ENCODE measurements at regions not wholly inside any gene's neighbourhood (a gene's known extent, or its start where the extent isn't known, plus 50 kb on each side); places are given as distances from the start of the nearest gene placed in this dataset.
"Not testable (repeated sequence)": the region's sequence is repeated elsewhere in the genome, so short reads cannot be mapped to it uniquely, and the experiment has no call there.

DNA sequence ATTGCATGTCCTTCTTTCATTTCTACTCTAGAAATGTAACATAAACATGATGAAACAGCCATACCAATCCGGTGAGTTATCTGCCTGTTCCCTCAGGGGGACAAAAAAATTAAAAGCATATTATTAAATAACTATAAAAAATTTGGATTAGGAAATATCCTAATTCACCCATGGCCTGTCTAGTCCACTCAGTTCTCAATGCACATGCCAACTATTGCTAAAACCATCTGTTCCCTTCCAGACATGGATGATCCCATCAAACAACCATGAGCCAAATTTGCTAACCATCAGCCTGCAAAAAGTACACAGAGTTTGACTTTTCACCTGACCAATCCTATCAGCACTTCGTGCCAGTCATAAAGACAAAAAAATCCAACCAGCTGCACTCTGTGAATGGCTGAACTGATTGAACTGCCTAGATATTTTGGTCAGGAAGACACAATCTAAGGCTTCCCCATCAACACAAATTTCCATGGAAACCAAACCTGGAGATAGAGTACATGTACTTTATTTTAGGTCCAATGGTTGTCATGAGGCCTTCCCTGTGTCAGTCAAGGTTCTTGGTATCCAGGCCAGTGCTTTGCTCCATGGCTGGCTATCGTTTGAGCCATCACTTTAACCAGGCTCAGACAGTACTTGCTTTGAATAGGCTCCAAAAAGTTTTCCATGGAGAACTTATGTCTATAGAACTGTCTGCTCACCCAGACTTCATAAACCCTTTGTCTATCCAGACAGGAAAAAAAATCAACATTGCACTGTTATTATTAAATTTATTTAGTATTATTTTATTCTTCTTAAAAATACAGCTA, 570.8 kb downstream of the LTN1 start:
- H3K4me3 Mint-ChIP-seq = no peak overlapping the region
- CTCF ChIA-PET = interaction anchor here (1.2 kb wide), 1 partner anchor 12 kb away, joined by 3 read pairs; no protein-coding TSS in a partner anchor
- intact Hi-C loops (cut with micrococcal nuclease) = no loop called here
- H3K27ac Mint-ChIP-seq = no peak overlapping the region
- no peaks in the 10 kb centered on the region for H3K4me1 Mint-ChIP-seq (ENCODE audit: low read depth)
- no peaks in the 10 kb centered on the region for H3K9me3 Mint-ChIP-seq
- H3K36me3 Mint-ChIP-seq (ENCODE audit: low read depth) = no peaks in the 10 kb centered on the region
- no peaks in the 10 kb centered on the region for H3K27me3 Mint-ChIP-seq (ENCODE audit: low read depth)
- DNase-seq = no peak

DNA sequence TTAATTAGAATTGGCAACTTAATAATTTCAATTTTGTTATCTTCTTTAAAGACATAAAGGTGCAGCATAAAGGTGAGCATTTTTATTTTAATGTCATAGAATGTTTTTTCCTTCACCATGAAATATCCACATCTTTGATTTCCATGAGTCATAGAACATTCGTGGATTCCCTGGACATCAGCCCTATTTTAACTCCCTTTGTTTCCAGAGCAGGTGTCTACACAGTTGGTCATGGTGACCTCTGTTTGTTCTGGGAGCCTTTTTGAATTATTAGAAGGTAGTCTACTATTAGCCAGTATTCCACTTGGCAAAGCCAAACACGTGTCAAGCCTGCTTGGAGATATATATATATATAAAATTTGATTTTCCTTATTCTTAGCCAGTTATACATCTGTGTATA, 572.9 kb downstream of the LTN1 start:
- no peaks in the 10 kb centered on the region for H3K36me3 Mint-ChIP-seq (ENCODE audit: low read depth)
- H3K4me1 Mint-ChIP-seq (ENCODE audit: low read depth) = no peaks in the 10 kb centered on the region
- intact Hi-C loops (cut with micrococcal nuclease) = no loop called here
- CTCF ChIA-PET = no interaction called here
- no peak overlapping the region for H3K27ac Mint-ChIP-seq
- H3K27me3 Mint-ChIP-seq (ENCODE audit: low read depth) = no peaks in the 10 kb centered on the region
- H3K4me3 Mint-ChIP-seq = no peak overlapping the region
- no peak for DNase-seq
- H3K9me3 Mint-ChIP-seq = no peaks in the 10 kb centered on the region

DNA sequence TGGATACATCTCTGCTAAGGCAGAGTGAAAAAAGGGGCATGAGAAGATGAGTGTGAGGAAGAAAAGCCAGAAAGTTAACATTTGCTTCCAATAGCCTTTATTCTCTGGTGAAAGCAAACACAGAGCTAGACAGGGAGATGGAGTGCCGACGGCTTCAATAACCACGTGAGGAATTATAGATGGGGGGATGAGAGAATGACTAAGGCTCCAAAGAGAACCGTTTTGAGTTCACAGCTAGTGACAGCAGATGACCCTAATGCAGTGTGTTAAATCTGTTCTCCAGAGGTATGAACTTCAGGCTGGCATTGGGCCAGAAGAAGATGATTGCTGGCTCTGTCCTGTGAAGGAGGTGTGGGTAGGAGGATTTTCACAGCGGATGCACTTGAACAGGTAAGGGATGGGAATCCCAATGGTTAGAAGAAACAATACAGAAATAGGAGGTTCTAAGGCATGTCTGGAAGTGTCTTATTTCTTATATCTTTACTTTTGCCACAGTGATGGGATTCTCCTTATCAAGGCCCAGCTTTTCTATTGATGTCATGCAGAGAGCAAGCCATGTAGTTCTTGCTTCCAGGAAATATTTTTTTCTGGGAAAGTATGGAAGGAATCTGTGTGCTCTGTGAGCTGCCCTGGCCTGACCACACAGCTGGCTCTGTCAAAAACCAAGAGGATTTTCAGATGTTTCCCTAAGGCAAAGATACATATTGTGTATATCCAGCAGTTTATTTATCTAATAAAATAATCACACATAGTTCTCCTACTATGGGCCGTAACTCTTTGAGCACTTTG, 573.8 kb downstream of the LTN1 start:
- no peaks in the 10 kb centered on the region for H3K4me1 Mint-ChIP-seq (ENCODE audit: low read depth)
- H3K27ac Mint-ChIP-seq = no peak overlapping the region
- CTCF ChIA-PET = interaction anchor here (1.1 kb wide), 1 partner anchor 326 kb away, joined by 3 read pairs; no protein-coding TSS in a partner anchor
- DNase-seq = no peak
- intact Hi-C loops (cut with micrococcal nuclease) = no loop called here
- no peaks in the 10 kb centered on the region for H3K36me3 Mint-ChIP-seq (ENCODE audit: low read depth)
- no peak overlapping the region for H3K4me3 Mint-ChIP-seq
- no peaks in the 10 kb centered on the region for H3K27me3 Mint-ChIP-seq (ENCODE audit: low read depth)
- no peaks in the 10 kb centered on the region for H3K9me3 Mint-ChIP-seq

DNA sequence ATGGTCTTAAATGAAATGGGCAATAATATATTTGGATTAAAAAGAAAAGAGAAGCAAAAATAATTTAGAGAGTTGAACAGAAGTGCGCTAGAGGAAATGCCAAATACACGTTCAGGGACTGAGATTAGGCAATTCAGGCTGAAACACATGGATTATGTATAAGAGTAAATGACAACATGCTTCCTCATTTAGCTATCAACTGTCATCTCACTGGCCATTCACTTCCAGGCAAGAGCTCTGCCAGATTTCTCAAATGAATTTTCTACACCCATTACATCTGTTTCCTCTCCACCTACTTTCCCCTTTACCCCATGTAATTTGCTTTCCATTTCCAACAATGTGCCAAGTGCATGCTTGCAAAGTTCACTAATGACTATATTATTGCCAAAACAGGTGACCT, 582.4 kb downstream of the LTN1 start:
- H3K36me3 Mint-ChIP-seq (ENCODE audit: low read depth) = no peaks in the 10 kb centered on the region
- intact Hi-C loops (cut with micrococcal nuclease) = no loop called here
- no peak for DNase-seq
- CTCF ChIA-PET = no interaction called here
- H3K9me3 Mint-ChIP-seq = no peaks in the 10 kb centered on the region
- no peak overlapping the region for H3K4me3 Mint-ChIP-seq
- H3K27me3 Mint-ChIP-seq (ENCODE audit: low read depth) = no peaks in the 10 kb centered on the region
- H3K27ac Mint-ChIP-seq = no peak overlapping the region
- no peaks in the 10 kb centered on the region for H3K4me1 Mint-ChIP-seq (ENCODE audit: low read depth)

DNA sequence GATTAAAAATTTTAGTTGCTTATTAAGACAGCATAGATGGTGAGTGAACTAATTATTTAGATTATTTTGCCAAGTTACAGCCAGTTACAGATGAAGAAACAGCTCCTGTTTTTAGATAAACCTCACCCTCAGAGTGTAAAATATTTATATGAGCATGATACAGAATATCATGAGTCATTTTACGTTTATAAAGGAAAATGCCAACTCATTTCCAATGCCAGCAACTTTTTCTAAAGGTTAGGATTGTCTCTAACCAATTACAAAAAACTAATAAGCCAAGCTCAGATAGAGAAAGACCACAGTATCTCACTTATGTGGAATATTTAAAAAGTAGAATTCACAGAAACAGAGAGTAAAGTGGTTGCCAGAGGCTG, 590.1 kb downstream of the LTN1 start:
- CTCF ChIA-PET = no interaction called here
- Mint-ChIP-seq H3K27ac (no peak overlapping the region), H3K27me3 (ENCODE audit: low read depth) (peaks cover 6% of the 10 kb centered on the region), H3K36me3 (ENCODE audit: low read depth) (no peaks in the 10 kb centered on the region), H3K4me3 (no peak overlapping the region), H3K9me3 (no peaks in the 10 kb centered on the region), H3K4me1 (ENCODE audit: low read depth) (no peaks in the 10 kb centered on the region)
- intact Hi-C loops (cut with micrococcal nuclease) = no loop called here
- DNase-seq = no peak

DNA sequence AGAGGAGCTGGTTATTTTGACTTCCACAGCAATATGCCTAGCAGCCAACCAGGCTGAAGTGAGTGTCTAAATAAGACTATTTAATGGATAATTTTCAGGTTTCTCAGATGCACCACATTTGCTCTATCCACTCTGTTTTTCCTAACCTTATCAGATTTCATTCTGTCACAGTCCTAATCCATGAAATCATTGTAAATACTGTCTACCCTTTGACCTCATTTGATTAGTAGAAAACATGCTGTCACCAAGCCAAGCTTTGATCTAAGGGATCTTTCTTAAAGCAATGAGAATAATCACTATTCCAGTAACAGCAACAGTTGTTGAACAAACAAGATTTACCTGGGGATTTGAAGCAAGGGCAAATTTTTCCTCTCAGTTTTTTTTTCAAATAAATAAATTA, 595.6 kb downstream of the LTN1 start:
- DNase-seq = no peak
- Mint-ChIP-seq H3K4me1 (ENCODE audit: low read depth) (no peaks in the 10 kb centered on the region), H3K27ac (no peak overlapping the region), H3K4me3 (no peak overlapping the region), H3K36me3 (ENCODE audit: low read depth) (no peaks in the 10 kb centered on the region), H3K27me3 (ENCODE audit: low read depth) (peaks cover 6% of the 10 kb centered on the region), H3K9me3 (peaks cover 6% of the 10 kb centered on the region)
- intact Hi-C loops (cut with micrococcal nuclease) = no loop called here
- CTCF ChIA-PET = no interaction called here

DNA sequence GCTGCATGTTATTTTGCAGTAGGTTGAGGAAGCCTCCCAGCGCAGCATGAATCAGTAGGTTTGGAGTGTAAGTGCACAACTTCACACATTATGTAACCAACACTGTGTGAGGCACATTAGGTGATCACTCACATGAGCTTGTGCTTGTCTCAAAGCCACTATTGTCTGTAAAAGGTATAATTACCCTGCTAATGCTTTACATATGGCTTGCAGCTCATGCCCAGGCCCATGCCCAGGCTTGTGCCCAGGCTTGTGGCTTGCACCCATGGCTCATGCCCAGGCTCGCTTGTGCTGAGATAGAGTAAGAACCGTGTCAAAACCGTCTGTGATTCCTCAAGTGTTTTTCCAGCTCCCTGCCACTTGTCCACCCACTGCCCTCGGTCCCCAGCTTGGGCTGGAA, 596.3 kb downstream of the LTN1 start:
- no peak overlapping the region for H3K4me3 Mint-ChIP-seq
- H3K27me3 Mint-ChIP-seq (ENCODE audit: low read depth) = peaks cover 4% of the 10 kb centered on the region
- H3K27ac Mint-ChIP-seq = no peak overlapping the region
- CTCF ChIA-PET = no interaction called here
- no peak for DNase-seq
- H3K9me3 Mint-ChIP-seq = peaks cover 6% of the 10 kb centered on the region
- no peaks in the 10 kb centered on the region for H3K36me3 Mint-ChIP-seq (ENCODE audit: low read depth)
- H3K4me1 Mint-ChIP-seq (ENCODE audit: low read depth) = no peaks in the 10 kb centered on the region
- intact Hi-C loops (cut with micrococcal nuclease) = no loop called here

DNA sequence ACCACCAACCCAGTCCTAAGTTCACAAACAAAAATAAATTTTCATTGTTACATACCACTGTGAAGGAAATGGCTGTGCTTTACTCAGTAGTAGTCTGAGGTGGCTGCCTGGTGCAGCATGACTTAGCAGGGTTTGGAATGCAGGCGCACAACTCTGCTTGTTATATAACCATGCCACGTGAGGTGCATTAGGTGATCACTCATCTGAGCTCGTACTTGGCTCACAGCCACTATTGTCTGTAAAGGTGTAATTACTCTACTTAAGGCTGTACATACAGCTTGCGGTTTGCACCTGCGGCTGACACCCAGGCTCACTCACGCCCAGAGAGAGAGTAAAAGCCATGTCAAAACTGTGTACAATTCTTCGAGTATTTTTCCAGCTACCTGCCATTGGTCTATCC, 599.4 kb downstream of the LTN1 start:
- no peak for DNase-seq
- Mint-ChIP-seq H3K4me3 (no peak overlapping the region), H3K9me3 (peaks cover 6% of the 10 kb centered on the region), H3K36me3 (ENCODE audit: low read depth) (no peaks in the 10 kb centered on the region), H3K4me1 (ENCODE audit: low read depth) (no peaks in the 10 kb centered on the region), H3K27ac (no peak overlapping the region), H3K27me3 (ENCODE audit: low read depth) (peaks cover 6% of the 10 kb centered on the region)
- intact Hi-C loops (cut with micrococcal nuclease) = no loop called here
- CTCF ChIA-PET = no interaction called here

DNA sequence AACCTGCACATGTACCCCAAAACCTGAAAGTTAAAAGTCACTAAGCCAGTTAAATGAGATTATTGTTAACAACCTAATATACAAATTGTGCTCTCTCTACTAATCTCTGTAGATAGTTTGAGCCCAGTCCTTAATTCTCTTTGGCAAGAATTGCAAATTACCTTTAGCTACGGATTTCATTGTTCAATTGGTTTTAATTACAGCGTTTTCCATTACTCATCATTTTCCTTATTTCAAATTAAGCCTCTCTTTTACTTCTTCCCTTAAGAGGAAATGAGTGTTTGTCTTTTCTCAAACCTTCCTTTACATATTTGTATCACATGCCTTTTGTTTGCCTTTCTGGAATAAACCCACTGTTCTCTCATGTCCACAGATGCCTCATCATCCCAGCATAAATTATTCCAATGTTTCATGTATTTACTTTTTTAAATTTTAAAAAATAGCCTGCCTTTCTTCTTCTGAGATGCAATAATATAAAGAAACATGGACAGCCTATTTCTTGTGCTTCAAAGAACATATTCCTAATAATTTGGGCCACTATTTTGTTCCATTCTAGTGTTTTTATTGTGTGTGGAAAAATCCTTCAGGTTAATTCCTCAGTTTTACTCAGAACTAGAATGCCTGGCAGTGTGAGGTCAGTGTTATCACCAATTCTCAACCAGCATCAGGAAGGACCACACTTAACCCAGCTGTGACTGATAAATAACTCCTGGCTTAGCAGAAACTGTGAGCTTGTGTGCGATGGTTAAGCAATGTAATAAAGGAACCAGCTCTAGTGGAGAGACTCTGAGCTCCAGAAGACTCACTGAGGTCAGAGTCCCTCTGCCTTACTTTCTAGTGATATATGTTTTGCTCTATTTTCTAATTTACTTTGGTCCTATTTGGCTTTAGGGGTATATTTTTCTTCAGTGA, 600.5 kb downstream of the LTN1 start:
- H3K27me3 Mint-ChIP-seq (ENCODE audit: low read depth) = peaks cover 3% of the 10 kb centered on the region
- H3K4me1 Mint-ChIP-seq (ENCODE audit: low read depth) = no peaks in the 10 kb centered on the region
- DNase-seq = no peak
- intact Hi-C loops (cut with micrococcal nuclease) = no loop called here
- no peaks in the 10 kb centered on the region for H3K36me3 Mint-ChIP-seq (ENCODE audit: low read depth)
- H3K4me3 Mint-ChIP-seq = no peak overlapping the region
- no peak overlapping the region for H3K27ac Mint-ChIP-seq
- CTCF ChIA-PET = no interaction called here
- H3K9me3 Mint-ChIP-seq = peaks cover 6% of the 10 kb centered on the region

DNA sequence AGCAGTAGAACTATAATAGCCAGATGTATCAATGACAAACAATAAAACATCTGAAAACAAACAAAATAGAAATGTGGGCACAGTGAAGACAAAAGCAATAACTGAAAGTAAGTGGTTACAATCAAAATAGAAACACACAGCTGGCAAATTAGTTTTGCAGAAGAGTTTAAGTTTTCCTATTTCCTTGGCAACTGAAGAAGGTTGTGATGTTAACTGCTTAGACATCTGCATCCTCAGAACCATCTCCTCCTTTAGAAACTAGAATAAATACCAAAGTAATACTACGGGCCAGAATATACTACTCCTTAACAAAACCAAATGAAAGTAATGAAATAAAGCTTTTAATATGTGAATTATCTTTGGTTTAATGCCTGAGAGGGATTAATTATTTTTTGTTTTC, 605.5 kb downstream of the LTN1 start:
- Mint-ChIP-seq H3K27me3 (ENCODE audit: low read depth) (peaks cover 5% of the 10 kb centered on the region), H3K9me3 (no peaks in the 10 kb centered on the region), H3K4me3 (no peak overlapping the region), H3K4me1 (ENCODE audit: low read depth) (no peaks in the 10 kb centered on the region), H3K36me3 (ENCODE audit: low read depth) (no peaks in the 10 kb centered on the region), H3K27ac (no peak overlapping the region)
- intact Hi-C loops (cut with micrococcal nuclease) = no loop called here
- CTCF ChIA-PET = no interaction called here
- no peak for DNase-seq

DNA sequence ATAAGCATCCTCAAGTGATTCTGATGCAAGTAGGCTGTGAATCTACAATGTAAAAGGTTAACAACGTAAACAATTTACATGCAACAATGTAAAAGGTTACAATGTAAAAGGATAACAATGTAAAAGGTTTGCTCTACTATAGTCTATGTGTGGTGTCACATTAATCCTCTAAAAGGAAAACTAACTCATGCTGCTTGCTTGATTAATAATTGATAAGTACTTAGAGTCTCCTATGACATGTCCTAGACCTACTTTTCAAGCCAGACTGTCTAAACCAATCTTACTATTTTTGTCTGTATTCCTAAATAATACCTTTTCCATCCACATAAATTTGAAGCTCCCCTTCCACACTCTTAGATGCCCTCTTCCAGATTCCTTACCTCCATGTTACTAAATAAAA, 606.8 kb downstream of the LTN1 start:
- Mint-ChIP-seq H3K4me3 (no peak overlapping the region), H3K9me3 (no peaks in the 10 kb centered on the region), H3K27ac (no peak overlapping the region), H3K27me3 (ENCODE audit: low read depth) (peaks cover 5% of the 10 kb centered on the region), H3K36me3 (ENCODE audit: low read depth) (no peaks in the 10 kb centered on the region), H3K4me1 (ENCODE audit: low read depth) (no peaks in the 10 kb centered on the region)
- intact Hi-C loops (cut with micrococcal nuclease) = no loop called here
- no peak for DNase-seq
- CTCF ChIA-PET = no interaction called here

DNA sequence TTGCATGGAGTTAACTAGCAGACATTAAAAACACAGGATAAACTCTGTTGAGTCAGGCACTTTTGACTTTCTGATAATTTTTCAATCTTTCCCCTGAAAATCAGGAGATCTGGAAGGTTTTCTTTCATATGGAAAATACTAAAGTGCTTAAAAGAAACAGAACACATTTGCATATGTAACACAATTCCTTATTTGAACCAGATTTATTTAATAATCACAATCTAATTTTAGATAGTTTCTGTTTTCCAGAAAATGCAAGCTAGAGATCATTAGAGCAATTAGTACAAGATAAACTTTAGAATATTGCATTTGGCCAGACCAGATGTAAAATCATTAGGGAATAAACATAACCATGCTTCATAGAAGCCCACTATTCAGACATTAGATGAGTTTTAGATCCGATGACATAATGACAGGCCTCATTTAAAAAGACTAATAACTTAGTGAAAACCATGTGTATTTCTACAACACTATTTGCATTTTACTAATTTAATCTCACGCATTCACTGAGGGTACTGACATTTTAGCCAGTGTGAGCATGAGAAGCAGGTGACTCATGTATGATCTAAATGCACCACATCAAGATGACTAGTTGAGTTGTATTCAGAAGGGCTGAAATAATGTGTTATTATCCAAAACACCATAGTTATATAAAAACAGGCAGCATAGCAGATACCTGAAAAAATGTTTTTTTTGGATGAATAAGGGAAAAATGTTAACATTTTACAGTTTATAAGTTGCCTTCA, 611.5 kb downstream of the LTN1 start:
- H3K4me3 Mint-ChIP-seq; CTCF ChIA-PET; DNase-seq; H3K9me3 Mint-ChIP-seq; H3K27me3 Mint-ChIP-seq (ENCODE audit: low read depth); intact Hi-C loops (cut with micrococcal nuclease); H3K4me1 Mint-ChIP-seq (ENCODE audit: low read depth); H3K36me3 Mint-ChIP-seq (ENCODE audit: low read depth); H3K27ac Mint-ChIP-seq: not testable (repeated sequence)

Data from activated naive CD4-positive, alpha-beta T cell treated with anti-CD3 and anti-CD28 coated beads for 36 hours (primary cell).